ENCODE measurements at regions not wholly inside any gene's neighbourhood (a gene's known extent, or its start where the extent isn't known, plus 50 kb on each side); places are given as distances from the start of the nearest gene placed in this dataset.
"Not testable (repeated sequence)": the region's sequence is repeated elsewhere in the genome, so short reads cannot be mapped to it uniquely, and the experiment has no call there.

GRCh38 chr3:184449161-184449515, 69.3 kb downstream of the CHRD start:
- no peak overlapping the region for H3K27ac Mint-ChIP-seq
- TF ChIP-seq CTCF (IDR thresholded peaks at IDR 0.05; ENCODE audit: unreplicated experiment in 3 of 3), result no peak
- H3K27me3 Mint-ChIP-seq (ENCODE audit: low read depth), result peaks cover 9% of the 10 kb centered on the region
- H3K4me1 Mint-ChIP-seq, result no peaks in the 10 kb centered on the region
- no peak overlapping the region for H3K4me3 Mint-ChIP-seq
- H3K9me3 Mint-ChIP-seq, result no peaks in the 10 kb centered on the region
- H3K36me3 Mint-ChIP-seq (ENCODE audit: low read depth), result no peaks in the 10 kb centered on the region

- peaks cover 9% of the 10 kb centered on the region for H3K27me3 Mint-ChIP-seq (ENCODE audit: low read depth)
- H3K4me1 Mint-ChIP-seq, result no peaks in the 10 kb centered on the region
- no peak overlapping the region for H3K4me3 Mint-ChIP-seq
- TF ChIP-seq CTCF (IDR thresholded peaks at IDR 0.05; ENCODE audit: unreplicated experiment in 3 of 3), result no peak
- H3K36me3 Mint-ChIP-seq (ENCODE audit: low read depth), result no peaks in the 10 kb centered on the region
- no peaks in the 10 kb centered on the region for H3K9me3 Mint-ChIP-seq
- H3K27ac Mint-ChIP-seq, result no peak overlapping the region
These were observed 70.7 kb downstream of the CHRD start for GRCh38 chr3:184450547-184450946.

GRCh38 chr3:184453296-184453695, 73.4 kb downstream of the CHRD start:
- Mint-ChIP-seq H3K36me3 (ENCODE audit: low read depth) (no peaks in the 10 kb centered on the region), H3K27ac (no peak overlapping the region), H3K4me3 (no peak overlapping the region), H3K4me1 (no peaks in the 10 kb centered on the region), H3K9me3 (peaks cover 10% of the 10 kb centered on the region), H3K27me3 (ENCODE audit: low read depth) (peaks cover 15% of the 10 kb centered on the region)
- TF ChIP-seq CTCF (IDR thresholded peaks at IDR 0.05; ENCODE audit: unreplicated experiment in 3 of 3), result no peak

GRCh38 chr3:184455991-184456390, 76.1 kb downstream of the CHRD start:
- no peaks in the 10 kb centered on the region for H3K36me3 Mint-ChIP-seq (ENCODE audit: low read depth)
- TF ChIP-seq CTCF (IDR thresholded peaks at IDR 0.05; ENCODE audit: unreplicated experiment in 3 of 3), result no peak
- no peaks in the 10 kb centered on the region for H3K4me1 Mint-ChIP-seq
- H3K4me3 Mint-ChIP-seq, result no peak overlapping the region
- peaks cover 15% of the 10 kb centered on the region for H3K27me3 Mint-ChIP-seq (ENCODE audit: low read depth)
- H3K9me3 Mint-ChIP-seq, result peaks cover 16% of the 10 kb centered on the region
- H3K27ac Mint-ChIP-seq, result no peak overlapping the region

- H3K27me3 Mint-ChIP-seq (ENCODE audit: low read depth), result peaks cover 15% of the 10 kb centered on the region
- H3K4me1 Mint-ChIP-seq, result no peaks in the 10 kb centered on the region
- H3K36me3 Mint-ChIP-seq (ENCODE audit: low read depth), result no peaks in the 10 kb centered on the region
- H3K9me3 Mint-ChIP-seq, result peaks cover 16% of the 10 kb centered on the region
- H3K4me3 Mint-ChIP-seq, result no peak overlapping the region
- no peak for TF ChIP-seq CTCF (IDR thresholded peaks at IDR 0.05; ENCODE audit: unreplicated experiment in 3 of 3)
- H3K27ac Mint-ChIP-seq, result no peak overlapping the region
These were observed 76.6 kb downstream of the CHRD start for GRCh38 chr3:184456476-184456875.

GRCh38 chr3:184457329-184457728, 77.5 kb downstream of the CHRD start:
- Mint-ChIP-seq H3K4me1 (no peaks in the 10 kb centered on the region), H3K4me3 (no peak overlapping the region), H3K27me3 (ENCODE audit: low read depth) (peaks cover 15% of the 10 kb centered on the region), H3K9me3 (peaks cover 16% of the 10 kb centered on the region), H3K36me3 (ENCODE audit: low read depth) (no peaks in the 10 kb centered on the region), H3K27ac (no peak overlapping the region)
- no peak for TF ChIP-seq CTCF (IDR thresholded peaks at IDR 0.05; ENCODE audit: unreplicated experiment in 3 of 3)

- Mint-ChIP-seq H3K9me3 (peaks cover 16% of the 10 kb centered on the region), H3K27me3 (ENCODE audit: low read depth) (peaks cover 15% of the 10 kb centered on the region)
- not testable (repeated sequence) for H3K36me3 Mint-ChIP-seq (ENCODE audit: low read depth); H3K4me3 Mint-ChIP-seq; H3K27ac Mint-ChIP-seq; H3K4me1 Mint-ChIP-seq
These were observed 78.0 kb downstream of the CHRD start for GRCh38 chr3:184457784-184458377.
